Heart right ventricle (tissue), 16 donors: ENCODE measurements at regions not wholly inside any gene's neighbourhood (a gene's known extent, or its start where the extent isn't known, plus 50 kb on each side); places are given as distances from the start of the nearest gene placed in this dataset.

Source experiments
- ATAC-seq, 8 donors: fragments of 200-7000 bp; cut with Tn5 transposase; one replicate each; pipeline ENCODE4 v1.9.1; 2020; ENCODE audit warnings: mild to moderate bottlenecking in 8 of 8, moderate library complexity in 8 of 8, moderate number of reproducible peaks in 1 of 8
- DNase-seq, 2 donors: peaks; one replicate each; pipeline ENCODE4 v3.0.0-alpha.2; 2020
- H3K27ac ChIP-seq, 10 donors: fragments of 200-600 bp; sonication (generic) in 2 of 10; one replicate each; pipeline versions ENCODE4 v1.5.0 to v1.8.0; 2020 to 2022; ENCODE audit warnings: mild to moderate bottlenecking in 3 of 10
- H3K27me3 ChIP-seq, 7 donors: fragments of 200-600 bp; one replicate each; pipeline ENCODE4 v1.8.0; 2021 to 2022; ENCODE audit warnings: mild to moderate bottlenecking in 2 of 7
- H3K36me3 ChIP-seq, 9 donors: fragments of 200-600 bp; sonication (generic) in 1 of 9; one replicate each; pipeline versions ENCODE4 v1.5.0 to v1.8.0; 2020 to 2022; ENCODE audit warnings: mild to moderate bottlenecking in 2 of 9
- H3K4me1 ChIP-seq, 9 donors: fragments of 200-600 bp; sonication (generic) in 1 of 9; one replicate each; pipeline versions ENCODE4 v1.5.0 to v1.8.0; 2020 to 2022; ENCODE audit warnings: mild to moderate bottlenecking in 4 of 9
- H3K4me3 ChIP-seq, 10 donors: fragments of 200-600 bp; sonication (generic) in 2 of 10; one replicate each; pipeline versions ENCODE4 v1.5.0 to v1.8.0; 2020 to 2022; ENCODE audit warnings: mild to moderate bottlenecking in 7 of 10, moderate library complexity in 2 of 10
- H3K9me3 ChIP-seq, 11 donors: fragments of 200-600 bp in 10 of 11; sonication (generic) in 2 of 11; one replicate each; pipeline versions ENCODE4 v1.5.0 to v1.8.0; 2013 to 2022; ENCODE audit warnings: mild to moderate bottlenecking in 2 of 11, control low read depth in 1 of 11, moderate library complexity in 1 of 11
- WGBS, 2 donors: extraction: QIAGEN DNeasy Blood & Tissue Kit; methylation state at CpG; one replicate each; pipeline ENCODE4 v1.1.7; 2013; ENCODE audit warnings: inconsistent platforms in 1 of 2; 5-methylcytosine and 5-hydroxymethylcytosine counted together
- intact Hi-C, 10 donors: fragments of 100-400 bp; cut with DNase I; formaldehyde crosslinking; loops; one replicate each; pipeline versions ENCODE4 v1.11.1 to v1.14.2; 2022
- TF ChIP-seq, protein P1 (sequence below), 9 donors: fragments of 200-600 bp; sonication (generic) in 2 of 9; IDR thresholded peaks; one replicate each; pipeline versions ENCODE4 v1.5.0 to v1.8.0; 2021 to 2022; ENCODE audit warnings: antibody characterized with exemption in 9 of 9, mild to moderate bottlenecking in 5 of 9, moderate library complexity in 1 of 9
- donor health status: Arrhythmogenic right ventricular cardiomyopathy.
- donor health status: ischemic (EF 13 %, LVEDD 7.1; RV severe dilation, severe dysfunction).
- donor health status: healthy with polysubstance abuse.
- donor health status: DM: no; HTN: yes; CAD: no.
- donor health status: DM: no; HTN: no; CAD: no.
- donor health status: ischemic (EF 25% LVEDD 6.9; RV normal size, moderate dysfunction).
- donor health status: ischemic (EF 25% LVEDD 5.7; RV mildly dilated, moderate dysfunction).
- donor health status: healthy.
- donor health status: DM: yes; HTN: yes; CAD: no.
- donor health status: Ischemic cardiomyopathy.
- donor health status: ischemic (EF 35%, LVEDD 5.7; RV mildly dilated, moderate dysfunction).
- donor health status: nonischemic (EF 11% LVEDD 7.7; RV severe dilation, severe dysfunction).
- donor health status: DM: yes; HTN: yes; CAD: no.
- donor health status: PGD.
- donor health status: ischemic (EF 29% LVEDD 5.4; RV normal size, mild dysfunction).
- donor health status: nonischemic (EF 23%, LVEDD 6.1; RV moderate dilation, normal function).

DNA sequence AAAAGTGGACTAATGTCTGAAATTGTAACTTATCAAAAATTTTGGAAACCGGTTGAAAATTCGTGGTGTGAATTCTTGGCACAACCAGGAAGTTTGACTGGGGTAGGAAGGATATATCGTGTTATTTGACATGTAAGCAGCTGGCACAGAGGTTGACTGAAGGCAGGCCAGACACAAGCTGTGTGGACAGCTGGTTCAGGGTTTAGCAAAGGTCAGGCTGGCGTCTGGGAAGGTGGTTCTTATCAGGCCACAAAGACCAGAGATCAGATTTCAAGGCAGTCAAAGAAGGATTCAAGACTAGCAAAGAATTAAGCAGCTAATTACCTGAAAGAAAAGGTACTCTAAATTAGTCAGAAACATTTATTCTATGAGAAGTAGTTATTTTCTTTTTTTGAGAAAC, 450.2 kb upstream of the MDGA2 start:
- Histone ChIP-seq H3K27ac (no peak overlapping the region), H3K36me3 (no peaks in the 10 kb centered on the region), H3K27me3 (no peaks in the 10 kb centered on the region), H3K9me3 (no peaks in the 10 kb centered on the region), H3K4me1 (no peaks in the 10 kb centered on the region), H3K4me3 (no peak overlapping the region)
- WGBS, 2 donors: 14 to 16% methylated on average over 4 of the region's 4 CpGs
- TF ChIP-seq, protein P1, sequence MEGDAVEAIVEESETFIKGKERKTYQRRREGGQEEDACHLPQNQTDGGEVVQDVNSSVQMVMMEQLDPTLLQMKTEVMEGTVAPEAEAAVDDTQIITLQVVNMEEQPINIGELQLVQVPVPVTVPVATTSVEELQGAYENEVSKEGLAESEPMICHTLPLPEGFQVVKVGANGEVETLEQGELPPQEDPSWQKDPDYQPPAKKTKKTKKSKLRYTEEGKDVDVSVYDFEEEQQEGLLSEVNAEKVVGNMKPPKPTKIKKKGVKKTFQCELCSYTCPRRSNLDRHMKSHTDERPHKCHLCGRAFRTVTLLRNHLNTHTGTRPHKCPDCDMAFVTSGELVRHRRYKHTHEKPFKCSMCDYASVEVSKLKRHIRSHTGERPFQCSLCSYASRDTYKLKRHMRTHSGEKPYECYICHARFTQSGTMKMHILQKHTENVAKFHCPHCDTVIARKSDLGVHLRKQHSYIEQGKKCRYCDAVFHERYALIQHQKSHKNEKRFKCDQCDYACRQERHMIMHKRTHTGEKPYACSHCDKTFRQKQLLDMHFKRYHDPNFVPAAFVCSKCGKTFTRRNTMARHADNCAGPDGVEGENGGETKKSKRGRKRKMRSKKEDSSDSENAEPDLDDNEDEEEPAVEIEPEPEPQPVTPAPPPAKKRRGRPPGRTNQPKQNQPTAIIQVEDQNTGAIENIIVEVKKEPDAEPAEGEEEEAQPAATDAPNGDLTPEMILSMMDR (IDR thresholded peaks at IDR 0.05): no peak
- intact Hi-C loops: no loop called here
- ATAC-seq: no peak
- no peak for DNase-seq

- no peaks in the 10 kb centered on the region for H3K4me1 ChIP-seq
- TF ChIP-seq, protein P1 (IDR thresholded peaks at IDR 0.05): no peak
- no peak overlapping the region for H3K27ac ChIP-seq
- intact Hi-C loops: no loop called here
- WGBS, 2 donors: 72 to 82% methylated on average over 6 of the region's 6 CpGs
- H3K27me3 ChIP-seq: no peaks in the 10 kb centered on the region
- no peaks in the 10 kb centered on the region for H3K36me3 ChIP-seq
- no peak for DNase-seq
- no peak overlapping the region for H3K4me3 ChIP-seq
- ATAC-seq: no peak
- H3K9me3 ChIP-seq: no peaks in the 10 kb centered on the region
These were observed 438.3 kb upstream of the MDGA2 start for GRCh38 chr14:48113713-48114112.

GRCh38 chr14:48111151-48111550, 435.7 kb upstream of the MDGA2 start:
- no peak overlapping the region for H3K4me3 ChIP-seq
- no peaks in the 10 kb centered on the region for H3K36me3 ChIP-seq
- WGBS, 2 donors: 58 to 62% methylated on average over 3 of the region's 3 CpGs
- TF ChIP-seq, protein P1 (IDR thresholded peaks at IDR 0.05): no peak
- DNase-seq: no peak
- no peaks in the 10 kb centered on the region for H3K27me3 ChIP-seq
- H3K4me1 ChIP-seq: no peaks in the 10 kb centered on the region
- intact Hi-C loops: no loop called here
- no peaks in the 10 kb centered on the region for H3K9me3 ChIP-seq
- H3K27ac ChIP-seq: no peak overlapping the region
- no peak for ATAC-seq

- TF ChIP-seq, protein P1 (IDR thresholded peaks at IDR 0.05): no peak
- intact Hi-C loops: no loop called here
- WGBS, 2 donors: 42 to 47% methylated on average over 1 of the region's 1 CpG
- Histone ChIP-seq H3K4me3 (no peak overlapping the region), H3K27me3 (no peaks in the 10 kb centered on the region), H3K4me1 (no peaks in the 10 kb centered on the region), H3K27ac (no peak overlapping the region), H3K36me3 (no peaks in the 10 kb centered on the region), H3K9me3 (peaks cover 0 to 18% (median 0%) of the 10 kb centered on the region in 11 donors)
- DNase-seq (no peak), ATAC-seq (no peak)
These were observed 432.2 kb upstream of the MDGA2 start for GRCh38 chr14:48107646-48108045.
